ENCODE measurements at regions not wholly inside any gene's neighbourhood (a gene's known extent, or its start where the extent isn't known, plus 50 kb on each side); places are given as distances from the start of the nearest gene placed in this dataset.
A peak's percentile ranks its signal among the peaks of the same experiment; 100 is the strongest.

DNA sequence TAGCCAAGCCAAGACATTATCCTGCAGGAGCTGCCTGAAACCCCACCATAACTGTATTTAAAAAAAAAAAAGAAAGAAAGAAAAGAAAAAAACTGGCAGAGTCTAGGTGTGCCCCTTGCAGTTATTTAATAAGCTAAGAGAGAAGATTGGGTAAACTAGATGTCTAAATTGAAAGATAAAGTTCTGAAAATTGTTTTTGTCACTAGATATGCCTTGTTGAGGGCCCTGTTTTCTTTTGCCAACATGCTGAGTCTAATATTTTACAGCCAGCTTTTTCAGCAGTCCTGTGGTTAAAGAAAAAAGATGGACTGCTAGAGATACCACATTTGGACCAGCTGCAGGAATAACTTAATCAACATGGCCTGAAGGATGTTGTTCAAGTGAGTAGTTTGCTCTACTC lies 116.3 kb upstream of the TCF21 start:
- TF ChIP-seq, protein P1, sequence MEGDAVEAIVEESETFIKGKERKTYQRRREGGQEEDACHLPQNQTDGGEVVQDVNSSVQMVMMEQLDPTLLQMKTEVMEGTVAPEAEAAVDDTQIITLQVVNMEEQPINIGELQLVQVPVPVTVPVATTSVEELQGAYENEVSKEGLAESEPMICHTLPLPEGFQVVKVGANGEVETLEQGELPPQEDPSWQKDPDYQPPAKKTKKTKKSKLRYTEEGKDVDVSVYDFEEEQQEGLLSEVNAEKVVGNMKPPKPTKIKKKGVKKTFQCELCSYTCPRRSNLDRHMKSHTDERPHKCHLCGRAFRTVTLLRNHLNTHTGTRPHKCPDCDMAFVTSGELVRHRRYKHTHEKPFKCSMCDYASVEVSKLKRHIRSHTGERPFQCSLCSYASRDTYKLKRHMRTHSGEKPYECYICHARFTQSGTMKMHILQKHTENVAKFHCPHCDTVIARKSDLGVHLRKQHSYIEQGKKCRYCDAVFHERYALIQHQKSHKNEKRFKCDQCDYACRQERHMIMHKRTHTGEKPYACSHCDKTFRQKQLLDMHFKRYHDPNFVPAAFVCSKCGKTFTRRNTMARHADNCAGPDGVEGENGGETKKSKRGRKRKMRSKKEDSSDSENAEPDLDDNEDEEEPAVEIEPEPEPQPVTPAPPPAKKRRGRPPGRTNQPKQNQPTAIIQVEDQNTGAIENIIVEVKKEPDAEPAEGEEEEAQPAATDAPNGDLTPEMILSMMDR (IDR thresholded peaks at IDR 0.05), result no peak
- TF ChIP-seq POLR2A (IDR thresholded peaks at IDR 0.05), result no peak
- Histone ChIP-seq H3K27me3 (no peaks in the 10 kb centered on the region), H3K9me3 (peaks cover 0 to 5% (median 0%) of the 10 kb centered on the region in 12 donors), H3K27ac (no peak overlapping the region), H3K36me3 (no peaks in the 10 kb centered on the region), H3K4me3 (no peak overlapping the region), H3K4me1 (peaks cover 0 to 4% (median 0%) of the 10 kb centered on the region in 12 donors)
- no peak for DNase-seq
- ATAC-seq, result no peak
- intact Hi-C loops (cut with DNase I), result no loop called here

DNA sequence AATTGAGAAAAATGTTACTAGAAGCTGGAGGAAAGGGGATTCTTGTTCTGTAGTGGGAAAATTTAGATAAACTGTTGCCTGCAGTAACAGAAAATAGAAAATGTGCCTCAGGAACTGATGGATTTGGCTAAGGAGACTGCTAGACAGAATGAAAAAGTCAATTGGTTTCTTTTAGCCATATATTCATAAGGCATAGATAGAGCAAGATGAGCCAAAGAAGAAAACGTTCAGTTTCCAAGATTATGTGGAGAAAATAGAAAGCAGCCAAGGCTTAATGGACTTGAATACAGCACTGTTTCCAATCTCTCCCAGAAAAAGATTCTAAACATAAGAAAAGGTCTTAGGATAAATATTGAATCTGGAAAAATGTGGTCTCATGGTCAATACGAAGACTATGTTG lies 115.1 kb upstream of the TCF21 start:
- Histone ChIP-seq H3K27ac (no peak overlapping the region), H3K27me3 (no peaks in the 10 kb centered on the region), H3K4me3 (no peak overlapping the region), H3K9me3 (peaks cover 0 to 5% (median 0%) of the 10 kb centered on the region in 12 donors), H3K4me1 (peaks cover 0 to 14% (median 0%) of the 10 kb centered on the region in 12 donors), H3K36me3 (no peaks in the 10 kb centered on the region)
- intact Hi-C loops (cut with DNase I), result no loop called here
- 70 to 80% (median 77%) methylated on average over 2 of the region's 2 CpGs for WGBS, 4 donors
- TF ChIP-seq POLR2A (IDR thresholded peaks at IDR 0.05), result no peak
- TF ChIP-seq, protein P1 (IDR thresholded peaks at IDR 0.05), result no peak
- no peak for DNase-seq
- no peak for ATAC-seq

DNA sequence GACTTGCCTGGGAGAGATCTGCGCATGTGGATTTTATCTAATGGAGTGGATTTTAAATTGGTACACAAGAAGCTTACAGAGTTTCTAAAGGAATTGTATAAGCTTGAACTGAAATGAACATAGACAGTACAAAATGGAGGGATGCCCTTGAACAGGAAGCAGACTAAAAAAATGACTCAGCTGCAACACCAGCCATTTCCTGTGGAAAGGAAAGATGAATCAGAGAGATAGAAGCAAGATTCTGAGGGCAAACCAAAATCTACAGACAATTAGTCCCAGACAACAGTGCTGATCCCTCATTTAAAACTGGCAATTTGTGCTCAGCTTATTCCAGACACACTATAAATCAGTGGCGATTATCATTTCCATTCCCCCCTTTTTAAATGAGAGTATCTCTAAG lies 114.6 kb upstream of the TCF21 start:
- H3K9me3 ChIP-seq, result peaks cover 0 to 5% (median 0%) of the 10 kb centered on the region in 12 donors
- no peaks in the 10 kb centered on the region for H3K36me3 ChIP-seq
- H3K4me1 ChIP-seq, result peaks cover 0 to 16% (median 0%) of the 10 kb centered on the region in 12 donors
- DNase-seq (no peak), ATAC-seq (peak in 1 of 4 donors; percentile 51)
- no peak overlapping the region for H3K4me3 ChIP-seq
- no peak for TF ChIP-seq POLR2A (IDR thresholded peaks at IDR 0.05)
- TF ChIP-seq, protein P1 (IDR thresholded peaks at IDR 0.05), result no peak
- 95 to 100% (median 98%) methylated on average over 2 of the region's 2 CpGs for WGBS, 4 donors
- no peak overlapping the region for H3K27ac ChIP-seq
- intact Hi-C loops (cut with DNase I), result no loop called here
- no peaks in the 10 kb centered on the region for H3K27me3 ChIP-seq

DNA sequence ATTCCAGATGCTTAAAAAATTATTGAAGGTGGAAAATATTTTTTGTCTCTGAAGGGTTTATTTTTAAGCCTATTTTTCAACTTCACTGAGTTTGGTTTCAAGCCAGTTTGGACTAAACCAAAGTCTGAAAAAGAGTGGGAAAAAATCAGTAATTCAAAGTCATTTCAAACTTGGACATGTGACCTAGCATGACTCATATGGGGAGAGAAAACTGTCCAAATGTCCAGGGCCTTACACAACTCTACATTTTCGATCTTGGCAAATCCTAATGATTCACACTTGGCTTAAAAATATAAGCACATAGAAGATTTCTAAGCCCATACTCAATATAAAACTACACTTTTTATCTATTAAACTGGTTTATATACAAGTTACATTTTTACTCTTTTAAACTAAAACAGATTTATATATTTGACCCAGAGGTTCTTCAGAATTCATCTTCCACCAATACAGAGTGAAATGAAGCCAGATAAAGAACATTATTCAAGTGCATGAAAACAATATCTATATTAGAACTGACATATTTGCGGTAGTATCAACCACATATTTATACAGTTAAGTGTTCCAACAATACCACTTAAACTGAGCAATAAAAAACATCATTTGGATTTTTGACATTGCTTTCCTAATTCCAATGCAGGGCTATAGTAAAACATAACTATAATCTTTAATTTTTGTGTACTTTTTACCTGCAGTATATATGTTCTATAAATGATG lies 110.3 kb upstream of the TCF21 start:
- Histone ChIP-seq H3K36me3 (no peaks in the 10 kb centered on the region), H3K9me3 (peaks cover 0 to 5% (median 0%) of the 10 kb centered on the region in 12 donors), H3K4me1 (peaks cover 0 to 12% (median 0%) of the 10 kb centered on the region in 12 donors), H3K27me3 (no peaks in the 10 kb centered on the region), H3K27ac (peak overlapping the region in 5 of 12 donors; percentile 30 to 74 (median 44)), H3K4me3 (no peak overlapping the region)
- ATAC-seq (peak in 3 of 4 donors; percentile 50 to 85 (median 65)), DNase-seq (no peak)
- intact Hi-C loops (cut with DNase I), result no loop called here
- 58 to 70% (median 64%) methylated on average over 2 of the region's 2 CpGs for WGBS, 4 donors
- no peak for TF ChIP-seq POLR2A (IDR thresholded peaks at IDR 0.05)
- TF ChIP-seq, protein P1 (IDR thresholded peaks at IDR 0.05), result no peak

Data from heart left ventricle (tissue), 16 donors.